ENCODE measurements at regions not wholly inside any gene's neighbourhood (a gene's known extent, or its start where the extent isn't known, plus 50 kb on each side); places are given as distances from the start of the nearest gene placed in this dataset.

GRCh38 chr1:48061162-48062136 is 64.3 kb upstream of the TRABD2B start:
- TF ChIP-seq NFRKB (IDR thresholded peaks at IDR 0.05): no peak
- TF ChIP-seq L3MBTL2 (conservative IDR thresholded peaks at IDR 0.05): no peak
- no peak for TF ChIP-seq CTBP1 (IDR thresholded peaks at IDR 0.05; ENCODE audit: borderline replicate concordance)
- no peak for TF ChIP-seq FOXA1 (IDR thresholded peaks at IDR 0.05)
- no peak for TF ChIP-seq PKNOX1 (IDR thresholded peaks at IDR 0.05)
- DNase-seq (ENCODE audit: extremely low spot score): peak; percentile 62
- CTCF ChIA-PET: interaction anchor here (0.6 to 3.9 kb wide), 18 partner anchors 8 to 640 kb away, joined by 3 to 36 read pairs (median 4); partner anchors contain the start of gene TRABD2B
- POLR2A ChIA-PET: interaction anchor here (0.7 to 1.2 kb wide), 3 partner anchors 13 to 64 kb away, joined by 3 read pairs; partner anchors contain the start of gene TRABD2B

GRCh38 chr1:48059289-48059688 is 62.1 kb upstream of the TRABD2B start:
- ChIA-PET POLR2A (no interaction called here), CTCF (interaction anchor here (0.7 kb wide), 1 partner anchor 295 kb away, joined by 3 read pairs; no protein-coding TSS in a partner anchor)
- TF ChIP-seq HDGF (IDR thresholded peaks at IDR 0.05; ENCODE audit: borderline replicate concordance): no peak
- TF ChIP-seq SUZ12 (IDR thresholded peaks at IDR 0.05): no peak
- no peak for TF ChIP-seq L3MBTL2 (conservative IDR thresholded peaks at IDR 0.05)
- TF ChIP-seq FOXM1 (IDR thresholded peaks at IDR 0.05; ENCODE audit: borderline replicate concordance): no peak
- no peak for TF ChIP-seq PKNOX1 (IDR thresholded peaks at IDR 0.05)
- TF ChIP-seq TARDBP (IDR thresholded peaks at IDR 0.05): no peak
- TF ChIP-seq SP1 (IDR thresholded peaks at IDR 0.05): no peak
- TF ChIP-seq ZNF384 (IDR thresholded peaks at IDR 0.05): no peak
- no peak for TF ChIP-seq ELF4 (IDR thresholded peaks at IDR 0.05)
- TF ChIP-seq FOXA1 (IDR thresholded peaks at IDR 0.05): no peak
- no peak for TF ChIP-seq ARNT (IDR thresholded peaks at IDR 0.05)
- no peak for TF ChIP-seq NFRKB (IDR thresholded peaks at IDR 0.05)
- DNase-seq (ENCODE audit: extremely low spot score): no peak

- TF ChIP-seq LEF1 (IDR thresholded peaks at IDR 0.05; ENCODE audit: borderline replicate concordance) (no peak), BHLHE40 (IDR thresholded peaks at IDR 0.05; ENCODE audit: borderline replicate concordance) (no peak), ARNT (IDR thresholded peaks at IDR 0.05) (no peak), SUZ12 (IDR thresholded peaks at IDR 0.05) (no peak), FOXA1 (IDR thresholded peaks at IDR 0.05) (no peak), NFRKB (IDR thresholded peaks at IDR 0.05) (no peak), L3MBTL2 (conservative IDR thresholded peaks at IDR 0.05) (no peak), SP1 (IDR thresholded peaks at IDR 0.05) (no peak), FOXM1 (IDR thresholded peaks at IDR 0.05; ENCODE audit: borderline replicate concordance) (no peak), TARDBP (IDR thresholded peaks at IDR 0.05) (no peak)
- CTCF ChIA-PET: interaction anchor here (0.6 to 0.7 kb wide), 3 partner anchors 50 to 294 kb away, joined by 3 read pairs; no protein-coding TSS in a partner anchor
- no peak for DNase-seq (ENCODE audit: extremely low spot score)
- POLR2A ChIA-PET: no interaction called here
Measured at GRCh38 chr1:48058135-48059025, 61.2 kb upstream of the TRABD2B start.

GRCh38 chr1:48057249-48057648 is 60.1 kb upstream of the TRABD2B start:
- DNase-seq (ENCODE audit: extremely low spot score): no peak
- ChIA-PET CTCF (no interaction called here), POLR2A (no interaction called here)
- TF ChIP-seq SP1 (IDR thresholded peaks at IDR 0.05) (no peak), ARNT (IDR thresholded peaks at IDR 0.05) (no peak), LEF1 (IDR thresholded peaks at IDR 0.05; ENCODE audit: borderline replicate concordance) (no peak), L3MBTL2 (conservative IDR thresholded peaks at IDR 0.05) (no peak), BHLHE40 (IDR thresholded peaks at IDR 0.05; ENCODE audit: borderline replicate concordance) (no peak)

GRCh38 chr1:48055876-48056764 is 58.9 kb upstream of the TRABD2B start:
- no peak for TF ChIP-seq FOXK2 (IDR thresholded peaks at IDR 0.05)
- TF ChIP-seq ARNT (IDR thresholded peaks at IDR 0.05): no peak
- TF ChIP-seq BHLHE40 (IDR thresholded peaks at IDR 0.05; ENCODE audit: borderline replicate concordance): no peak
- TF ChIP-seq NFRKB (IDR thresholded peaks at IDR 0.05): no peak
- TF ChIP-seq SUZ12 (IDR thresholded peaks at IDR 0.05): no peak
- TF ChIP-seq FOXM1 (IDR thresholded peaks at IDR 0.05; ENCODE audit: borderline replicate concordance): no peak
- no peak for TF ChIP-seq CTBP1 (IDR thresholded peaks at IDR 0.05; ENCODE audit: borderline replicate concordance)
- TF ChIP-seq SP1 (IDR thresholded peaks at IDR 0.05): no peak
- no peak for TF ChIP-seq TARDBP (IDR thresholded peaks at IDR 0.05)
- TF ChIP-seq PKNOX1 (IDR thresholded peaks at IDR 0.05): no peak
- no peak for TF ChIP-seq ZNF384 (IDR thresholded peaks at IDR 0.05)
- TF ChIP-seq HDGF (IDR thresholded peaks at IDR 0.05; ENCODE audit: borderline replicate concordance): no peak
- ChIA-PET CTCF (interaction anchor here (0.9 kb wide), 1 partner anchor 78 kb away, joined by 4 read pairs; no protein-coding TSS in a partner anchor), POLR2A (interaction anchor here (0.6 kb wide), 1 partner anchor 107 kb away, joined by 3 read pairs; no protein-coding TSS in a partner anchor)
- DNase-seq (ENCODE audit: extremely low spot score): no peak
